ENCODE measurements at regions not wholly inside any gene's neighbourhood (a gene's known extent, or its start where the extent isn't known, plus 50 kb on each side); places are given as distances from the start of the nearest gene placed in this dataset.

- TF ChIP-seq, protein P1, sequence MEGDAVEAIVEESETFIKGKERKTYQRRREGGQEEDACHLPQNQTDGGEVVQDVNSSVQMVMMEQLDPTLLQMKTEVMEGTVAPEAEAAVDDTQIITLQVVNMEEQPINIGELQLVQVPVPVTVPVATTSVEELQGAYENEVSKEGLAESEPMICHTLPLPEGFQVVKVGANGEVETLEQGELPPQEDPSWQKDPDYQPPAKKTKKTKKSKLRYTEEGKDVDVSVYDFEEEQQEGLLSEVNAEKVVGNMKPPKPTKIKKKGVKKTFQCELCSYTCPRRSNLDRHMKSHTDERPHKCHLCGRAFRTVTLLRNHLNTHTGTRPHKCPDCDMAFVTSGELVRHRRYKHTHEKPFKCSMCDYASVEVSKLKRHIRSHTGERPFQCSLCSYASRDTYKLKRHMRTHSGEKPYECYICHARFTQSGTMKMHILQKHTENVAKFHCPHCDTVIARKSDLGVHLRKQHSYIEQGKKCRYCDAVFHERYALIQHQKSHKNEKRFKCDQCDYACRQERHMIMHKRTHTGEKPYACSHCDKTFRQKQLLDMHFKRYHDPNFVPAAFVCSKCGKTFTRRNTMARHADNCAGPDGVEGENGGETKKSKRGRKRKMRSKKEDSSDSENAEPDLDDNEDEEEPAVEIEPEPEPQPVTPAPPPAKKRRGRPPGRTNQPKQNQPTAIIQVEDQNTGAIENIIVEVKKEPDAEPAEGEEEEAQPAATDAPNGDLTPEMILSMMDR (IDR thresholded peaks at IDR 0.05; ENCODE audit: low read depth, low read length) = no peak
- no peak for TF ChIP-seq EZH2phosphoT487 (IDR thresholded peaks at IDR 0.05; ENCODE audit: low read depth)
These were observed 70.3 kb upstream of the ATP2B2 start for GRCh38 chr3:10575601-10576160.

Data from OCI-LY3 (cell line).